GM12892 (cell line): ENCODE measurements at regions not wholly inside any gene's neighbourhood (a gene's known extent, or its start where the extent isn't known, plus 50 kb on each side); places are given as distances from the start of the nearest gene placed in this dataset.
A peak's percentile ranks its signal among the peaks of the same experiment; 100 is the strongest.

Experiments used
- DNase-seq: peaks from one replicate; pipeline ENCODE4 v3.0.0; 2011; ENCODE audit not compliant: insufficient read length
- FAIRE-seq: peaks from 2 replicates; lab custom pipeline; 2011; peaks lifted over from hg19 to GRCh38; lab: Jason Lieb, UNC
- POLR2A ChIP-seq: IDR thresholded peaks from 2 replicates; pipeline ENCODE4 v1.6.1; 2011; ENCODE audit warnings: low read depth, low read length, control low read depth
- POLR2AphosphoS5 ChIP-seq: IDR thresholded peaks from 2 replicates; pipeline ENCODE4 v1.6.1; 2011; ENCODE audit warnings: low read depth, low read length, control low read depth
- TAF1 ChIP-seq: IDR thresholded peaks from 2 replicates; pipeline ENCODE4 v1.6.1; 2011; ENCODE audit warnings: low read depth, mild to moderate bottlenecking, control low read depth, low read length, borderline replicate concordance

DNA sequence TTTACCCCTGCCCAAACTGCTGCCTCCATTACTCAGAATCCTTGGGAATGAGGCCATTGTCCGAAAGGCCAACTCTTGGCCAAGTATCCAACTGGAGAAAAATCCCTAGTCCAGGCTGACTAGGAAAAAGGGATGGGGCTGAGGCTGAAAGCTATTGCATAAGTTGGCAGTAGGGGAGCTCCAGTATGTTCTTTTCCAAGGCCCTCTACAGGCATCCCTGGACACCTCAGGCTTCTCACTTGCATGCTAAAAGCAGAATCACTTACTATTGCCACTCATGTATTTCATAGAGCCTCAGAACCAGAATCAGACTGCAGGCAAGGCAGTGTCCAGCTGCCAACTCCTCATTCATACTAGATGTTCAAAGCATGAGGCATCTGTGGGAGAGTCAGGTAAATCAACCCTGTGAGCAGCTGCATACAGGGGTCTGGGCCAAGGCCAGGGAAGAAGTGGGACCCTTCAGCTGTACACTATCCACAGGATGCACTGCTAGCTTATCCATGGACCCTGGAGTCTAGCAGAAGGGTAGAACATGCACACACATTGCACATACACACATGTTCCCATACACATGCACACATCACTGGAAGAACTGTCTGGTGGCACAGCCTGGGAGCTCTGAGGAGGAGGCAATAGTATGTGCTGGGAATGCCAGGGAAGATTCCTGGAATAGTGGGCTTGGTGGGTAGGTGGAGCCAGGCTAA, 195.3 kb downstream of the C1orf94 start:
- TF ChIP-seq POLR2AphosphoS5 = no peak
- TF ChIP-seq POLR2A = no peak
- no peak for TF ChIP-seq TAF1
- FAIRE-seq = no peak
- no peak for DNase-seq

DNA sequence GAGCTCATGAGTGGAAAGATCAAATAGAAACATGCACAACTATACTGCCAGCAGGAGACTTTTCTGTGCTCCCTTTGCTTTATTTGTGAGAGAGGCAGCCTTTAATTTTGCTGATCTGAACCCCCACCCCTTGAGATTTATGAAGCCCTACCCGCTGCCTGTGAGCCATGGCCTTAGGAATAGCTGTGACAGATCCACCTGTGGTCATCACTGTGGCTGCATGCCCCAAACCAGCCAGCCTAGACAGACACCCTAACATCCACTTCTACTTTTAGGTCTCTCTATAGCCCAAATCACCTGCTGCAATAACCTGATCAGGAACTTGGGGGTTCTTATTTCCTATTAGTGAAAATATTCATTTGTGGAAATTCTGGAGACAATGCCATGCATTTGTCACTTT, 196.2 kb downstream of the C1orf94 start:
- TF ChIP-seq TAF1 = no peak
- TF ChIP-seq POLR2AphosphoS5 = no peak
- no peak for TF ChIP-seq POLR2A
- FAIRE-seq = no peak
- DNase-seq = no peak

DNA sequence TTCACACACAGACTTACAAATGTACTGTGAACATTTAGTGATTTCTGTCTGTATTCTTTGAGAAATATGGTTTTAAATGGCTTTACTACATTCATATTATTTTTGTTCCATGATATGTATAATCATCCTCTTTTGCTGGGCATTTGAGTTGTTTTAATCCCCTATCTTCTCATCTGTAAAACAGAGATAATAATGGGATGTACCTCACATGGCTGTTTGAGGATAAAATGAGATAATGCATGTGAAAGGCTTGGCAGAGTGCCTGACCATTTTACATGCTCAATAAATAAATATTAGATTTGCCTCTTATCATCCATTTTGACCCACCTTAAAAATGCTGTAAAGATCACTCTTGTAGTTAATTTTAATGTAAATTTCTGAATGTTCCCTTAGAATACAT, 197.2 kb downstream of the C1orf94 start:
- TF ChIP-seq TAF1 (no peak), POLR2AphosphoS5 (no peak), POLR2A (no peak)
- no peak for DNase-seq
- FAIRE-seq = no peak

DNA sequence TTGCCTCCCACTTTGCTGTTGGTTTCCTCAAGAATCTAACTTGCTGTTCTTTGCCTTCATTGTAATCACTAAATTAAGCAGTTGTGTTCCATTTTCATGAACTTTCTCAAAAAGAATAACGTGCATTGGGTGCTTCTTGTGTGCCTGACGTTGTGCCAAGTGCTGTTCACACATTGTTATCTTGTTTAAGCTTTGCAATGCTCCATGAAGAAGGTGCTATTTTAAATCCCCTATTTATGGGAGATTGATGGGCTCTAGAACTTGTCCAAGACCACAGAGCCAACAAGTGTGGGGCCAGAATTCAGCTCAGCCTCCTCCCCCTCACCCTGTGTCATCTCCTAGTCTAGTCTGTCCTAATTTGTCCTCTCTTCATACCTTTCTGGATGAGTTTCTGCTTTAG, 199.8 kb downstream of the C1orf94 start:
- TF ChIP-seq POLR2AphosphoS5 (no peak), POLR2A (no peak), TAF1 (no peak)
- FAIRE-seq = no peak
- no peak for DNase-seq

DNA sequence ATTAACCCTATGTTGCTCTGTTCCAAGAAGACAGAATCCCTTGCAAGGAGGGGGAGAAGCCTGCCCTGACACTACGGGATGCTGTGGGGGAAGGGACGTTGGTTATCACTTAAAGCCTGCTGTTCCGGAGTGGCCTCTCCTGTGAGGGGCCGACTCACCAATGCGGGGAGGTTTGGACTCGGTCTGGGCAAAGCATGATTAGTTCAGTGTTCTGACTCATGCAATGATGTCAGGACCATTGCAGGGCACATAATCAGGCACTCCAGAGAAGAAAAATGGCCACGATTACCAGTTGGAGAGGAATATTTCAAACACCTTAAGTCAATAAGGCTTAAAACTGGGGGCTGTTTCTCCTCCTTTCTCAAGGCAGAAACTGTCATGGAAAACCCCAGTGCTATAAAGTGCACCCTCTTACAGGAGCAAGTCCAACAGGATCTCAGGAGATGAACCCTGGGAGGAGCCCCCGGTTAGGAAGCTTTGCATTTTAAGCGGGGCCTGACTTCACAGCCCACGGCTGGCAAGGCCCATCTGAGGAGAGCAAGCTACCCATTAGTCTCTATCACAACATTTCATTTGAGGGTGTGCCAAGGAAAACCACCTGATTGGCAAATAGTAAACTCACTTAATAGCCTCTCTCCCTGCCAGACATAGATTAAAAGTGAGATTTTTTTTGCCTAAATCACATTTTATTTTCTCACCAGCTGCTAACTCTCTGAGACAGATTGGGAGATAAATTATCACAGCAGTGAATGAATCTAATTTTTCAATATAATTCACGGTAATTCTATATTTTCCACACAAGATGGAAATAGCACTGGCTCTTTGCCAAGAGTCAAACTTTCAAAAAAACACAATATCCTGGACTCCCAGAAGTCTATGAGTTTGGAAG, 202.5 kb downstream of the C1orf94 start:
- TF ChIP-seq TAF1 = no peak
- no peak for TF ChIP-seq POLR2AphosphoS5
- TF ChIP-seq POLR2A = no peak
- FAIRE-seq (no peak), DNase-seq (no peak)

DNA sequence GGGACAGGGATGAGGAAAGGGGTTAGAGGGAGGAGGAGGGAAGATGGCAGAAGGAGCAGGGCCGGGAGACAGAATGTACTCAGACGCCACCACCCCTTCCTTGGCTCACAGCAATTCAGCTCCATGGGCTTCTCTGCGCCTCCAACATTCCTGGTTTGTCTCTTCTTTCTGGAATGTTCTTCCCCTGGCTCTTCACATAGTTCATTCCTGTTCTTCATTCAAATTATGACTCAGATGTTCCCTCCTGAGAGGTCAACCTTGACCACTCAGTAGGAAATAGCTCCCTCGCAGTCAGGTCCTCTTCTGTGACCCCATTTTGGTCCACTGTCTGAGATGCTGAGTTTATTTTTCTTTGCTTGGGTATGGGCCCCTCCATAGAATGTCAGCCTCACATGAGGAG, 203.2 kb downstream of the C1orf94 start:
- no peak for TF ChIP-seq POLR2A
- no peak for TF ChIP-seq TAF1
- no peak for TF ChIP-seq POLR2AphosphoS5
- FAIRE-seq = no peak
- no peak for DNase-seq

DNA sequence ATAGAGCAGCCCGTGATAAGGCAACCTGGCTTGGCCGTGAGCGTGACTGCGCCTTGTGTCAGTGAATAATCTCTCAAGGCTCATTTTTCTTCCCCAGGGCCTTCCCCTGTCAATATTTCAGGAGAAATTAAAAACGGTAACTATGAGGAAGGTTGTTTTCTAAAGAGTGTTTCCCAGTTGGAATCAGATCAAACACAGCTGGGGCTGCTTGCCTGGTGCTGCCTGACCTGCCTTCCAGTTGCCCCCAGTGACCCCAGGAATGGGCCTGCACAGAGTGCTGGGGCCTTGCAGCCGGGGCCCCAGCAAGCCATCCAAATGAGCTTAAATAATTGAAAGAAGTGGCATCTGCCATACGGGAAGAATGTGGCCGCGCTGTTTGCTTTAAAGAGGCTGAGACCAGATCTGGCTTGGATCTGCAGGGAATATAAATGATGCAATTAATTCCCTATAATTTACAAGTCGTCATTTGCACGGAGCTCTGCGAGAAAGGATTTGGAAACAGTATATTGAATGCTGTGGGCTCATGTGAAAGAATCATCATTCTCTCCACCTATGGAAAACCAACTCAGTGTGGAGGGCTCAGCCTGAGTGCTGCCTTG, 203.9 kb downstream of the C1orf94 start:
- FAIRE-seq = no peak
- DNase-seq = no peak
- TF ChIP-seq POLR2AphosphoS5 = no peak
- no peak for TF ChIP-seq TAF1
- no peak for TF ChIP-seq POLR2A

DNA sequence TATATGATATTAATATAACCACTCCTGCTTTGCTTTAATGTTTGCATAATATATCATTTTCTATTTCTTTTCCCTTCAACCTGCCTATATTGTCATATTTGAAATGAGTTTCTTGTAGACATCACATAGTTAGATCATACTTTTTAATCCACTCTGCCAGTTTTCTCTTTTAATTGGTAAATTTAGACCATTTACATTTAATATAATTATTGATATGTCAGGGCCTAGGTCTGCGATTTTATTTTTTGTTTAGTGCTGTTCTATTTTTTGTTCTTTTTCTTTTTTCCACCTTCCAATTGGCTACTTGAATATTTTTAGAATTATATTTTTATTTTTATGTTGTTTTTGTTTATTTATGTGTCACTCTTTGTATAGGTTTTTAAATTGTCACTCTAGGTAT, 213.3 kb downstream of the C1orf94 start:
- DNase-seq = no peak
- no peak for FAIRE-seq
- TF ChIP-seq TAF1 = no peak
- no peak for TF ChIP-seq POLR2A
- no peak for TF ChIP-seq POLR2AphosphoS5

DNA sequence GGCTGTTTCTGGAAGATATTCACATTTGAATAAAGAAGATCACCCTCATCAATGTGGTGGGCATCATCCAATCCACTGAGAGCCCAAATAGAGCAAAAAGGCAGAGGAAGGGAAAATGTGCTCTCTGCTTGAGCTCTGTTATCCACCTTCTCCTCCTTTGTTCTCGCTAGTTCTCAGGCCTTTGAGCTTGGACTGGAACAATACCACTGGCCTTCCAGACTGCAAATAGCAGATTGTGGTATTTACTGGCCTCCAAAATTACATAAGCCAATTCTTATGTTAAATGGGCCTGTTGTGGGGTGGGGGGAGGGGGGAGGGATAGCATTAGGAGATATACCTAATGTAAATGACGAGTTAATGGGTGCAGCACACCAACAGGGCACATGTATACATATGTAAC, 219.3 kb downstream of the C1orf94 start:
- no peak for FAIRE-seq
- TF ChIP-seq POLR2AphosphoS5 (no peak), POLR2A (no peak), TAF1 (no peak)

DNA sequence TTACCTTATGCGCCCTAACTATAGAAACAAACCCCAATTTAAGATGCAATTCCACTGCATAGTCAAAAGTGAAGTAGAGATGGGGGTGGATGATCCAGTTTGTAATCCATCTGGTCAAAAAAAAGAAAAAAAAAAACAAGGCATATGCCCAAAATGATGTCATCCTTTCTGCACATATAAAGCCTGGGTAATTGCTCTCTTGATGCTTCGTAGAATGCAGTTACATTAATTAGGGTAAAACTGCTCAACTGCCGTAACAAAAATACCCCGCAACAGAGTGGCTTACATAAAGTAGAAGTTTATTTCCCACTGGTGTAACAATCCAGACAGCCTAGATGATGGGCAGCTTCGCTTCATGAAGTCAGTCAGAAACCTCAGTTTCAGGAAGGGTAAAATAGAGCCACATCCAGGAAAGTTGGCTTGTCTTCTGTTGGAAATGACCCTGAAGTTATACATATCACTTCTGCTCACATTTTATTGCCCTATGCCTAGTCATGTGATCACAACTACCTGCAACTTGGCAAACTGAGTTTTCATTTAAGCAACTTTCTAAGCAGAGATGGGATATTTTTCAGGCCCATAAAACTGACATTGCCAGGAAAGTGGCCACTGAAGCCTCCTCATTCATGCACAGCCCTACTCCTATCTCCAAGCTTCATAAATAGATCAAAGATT, 221.7 kb downstream of the C1orf94 start:
- TF ChIP-seq POLR2A = no peak
- no peak for TF ChIP-seq POLR2AphosphoS5
- no peak for TF ChIP-seq TAF1
- FAIRE-seq (no peak), DNase-seq (no peak)

More for the DNA sequence above, 219.3 kb downstream of the C1orf94 start:
- no peak for DNase-seq

DNA sequence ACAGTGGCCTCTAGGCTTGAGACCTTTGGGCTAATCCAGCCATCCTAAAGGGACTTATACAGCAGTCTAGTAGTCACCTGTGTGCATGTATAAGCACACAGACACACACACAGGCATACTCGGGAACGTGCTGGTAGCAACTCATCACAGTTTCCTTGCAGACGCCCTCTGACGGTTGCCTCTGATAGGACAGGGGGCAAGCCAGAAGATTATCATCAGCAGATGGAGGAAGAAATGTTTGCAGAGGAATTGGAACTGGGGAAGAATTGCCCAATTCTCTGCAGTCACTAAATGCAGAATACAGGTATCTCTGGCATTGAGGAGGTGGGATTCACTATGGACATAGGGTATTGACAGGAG, 222.2 kb downstream of the C1orf94 start:
- no peak for DNase-seq
- FAIRE-seq = peak; percentile 42
- no peak for TF ChIP-seq POLR2A
- TF ChIP-seq POLR2AphosphoS5 = no peak
- no peak for TF ChIP-seq TAF1

DNA sequence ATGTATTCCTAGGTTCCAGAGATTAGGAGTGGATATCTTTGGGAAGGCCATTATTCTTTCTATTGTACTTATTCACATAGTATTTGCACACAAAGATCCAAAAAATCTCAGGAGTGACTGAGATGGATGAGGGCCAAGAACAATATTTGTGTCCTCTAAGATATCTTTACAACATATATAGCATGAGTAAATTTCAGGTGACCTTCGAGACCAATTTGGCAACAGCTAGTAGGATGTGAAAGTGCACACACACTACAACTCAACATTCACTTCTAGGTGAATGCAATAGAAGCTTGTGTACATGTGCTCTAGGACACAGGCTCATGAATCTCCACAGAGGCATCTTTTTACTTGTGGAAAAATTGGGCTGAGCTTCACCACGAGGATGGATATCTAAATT, 224.0 kb downstream of the C1orf94 start:
- DNase-seq (no peak), FAIRE-seq (no peak)
- TF ChIP-seq POLR2AphosphoS5 = no peak
